Memory B cell (primary cell): ENCODE measurements at regions not wholly inside any gene's neighbourhood (a gene's known extent, or its start where the extent isn't known, plus 50 kb on each side); places are given as distances from the start of the nearest gene placed in this dataset.
"Not testable (repeated sequence)": the region's sequence is repeated elsewhere in the genome, so short reads cannot be mapped to it uniquely, and the experiment has no call there.

Experiments used
- ATAC-seq: fragments of 150-1000 bp; cut with Tn5 transposase; 2 replicates; pipeline ENCODE4 v1.10.0; 2021; ENCODE audit warnings: low read depth, mild to moderate bottlenecking, moderate library complexity
- DNase-seq, 2 donors: peaks; one replicate each; pipeline ENCODE4 v3.0.0; 2022; ENCODE audit warnings: low spot score in 2 of 2
- H3K27ac Mint-ChIP-seq: one replicate; pipeline ENCODE4 v1.8.0; 2022; ENCODE audit warnings: mild to moderate bottlenecking, moderate library complexity, mixed read lengths
- H3K27me3 Mint-ChIP-seq: one replicate; pipeline ENCODE4 v1.8.0; 2022; ENCODE audit warnings: mixed read lengths
- H3K36me3 Mint-ChIP-seq: one replicate; pipeline ENCODE4 v1.8.0; 2022; ENCODE audit warnings: mild to moderate bottlenecking, mixed read lengths
- H3K4me1 Mint-ChIP-seq: one replicate; pipeline ENCODE4 v1.8.0; 2022; ENCODE audit warnings: mixed read lengths
- H3K4me3 Mint-ChIP-seq: one replicate; pipeline ENCODE4 v1.8.0; 2022; ENCODE audit warnings: mild to moderate bottlenecking, moderate library complexity, mixed read lengths
- H3K9me3 Mint-ChIP-seq: one replicate; pipeline ENCODE4 v1.8.0; 2022; ENCODE audit warnings: mixed read lengths

GRCh38 chr4:138475116-138475515, 233.0 kb upstream of the SLC7A11 start:
- Mint-ChIP-seq H3K27ac (no peak overlapping the region), H3K27me3 (peaks cover 2% of the 10 kb centered on the region), H3K36me3 (no peaks in the 10 kb centered on the region), H3K4me1 (no peaks in the 10 kb centered on the region), H3K4me3 (no peak overlapping the region), H3K9me3 (peaks cover 1% of the 10 kb centered on the region)
- no peak for DNase-seq
- ATAC-seq: no peak

GRCh38 chr4:138473339-138473738, 231.2 kb upstream of the SLC7A11 start:
- no peaks in the 10 kb centered on the region for H3K4me1 Mint-ChIP-seq
- no peak for ATAC-seq

GRCh38 chr4:138460477-138461414, 218.6 kb upstream of the SLC7A11 start:
- no peaks in the 10 kb centered on the region for H3K4me1 Mint-ChIP-seq
- DNase-seq (no peak), ATAC-seq (no peak)
- H3K4me3 Mint-ChIP-seq: no peak overlapping the region
- H3K27me3 Mint-ChIP-seq: peaks cover 4% of the 10 kb centered on the region
- H3K27ac Mint-ChIP-seq: no peak overlapping the region
- H3K36me3 Mint-ChIP-seq: no peaks in the 10 kb centered on the region
- peaks cover under 1% of the 10 kb centered on the region for H3K9me3 Mint-ChIP-seq

More at GRCh38 chr4:138473339-138473738, 231.2 kb upstream of the SLC7A11 start:
- H3K27ac Mint-ChIP-seq: no peak overlapping the region
- no peaks in the 10 kb centered on the region for H3K36me3 Mint-ChIP-seq
- no peaks in the 10 kb centered on the region for H3K9me3 Mint-ChIP-seq
- DNase-seq: no peak
- peaks cover 2% of the 10 kb centered on the region for H3K27me3 Mint-ChIP-seq
- H3K4me3 Mint-ChIP-seq: no peak overlapping the region

GRCh38 chr4:138458751-138459150, 216.6 kb upstream of the SLC7A11 start:
- H3K4me1 Mint-ChIP-seq: no peaks in the 10 kb centered on the region
- no peak overlapping the region for H3K4me3 Mint-ChIP-seq
- ATAC-seq (no peak), DNase-seq (no peak)
- no peaks in the 10 kb centered on the region for H3K36me3 Mint-ChIP-seq
- H3K27me3 Mint-ChIP-seq: peaks cover 2% of the 10 kb centered on the region
- H3K27ac Mint-ChIP-seq: no peak overlapping the region
- H3K9me3 Mint-ChIP-seq: peaks cover 2% of the 10 kb centered on the region

GRCh38 chr4:138456349-138456748, 214.2 kb upstream of the SLC7A11 start:
- H3K27me3 Mint-ChIP-seq, H3K4me3 Mint-ChIP-seq, DNase-seq, H3K27ac Mint-ChIP-seq, H3K9me3 Mint-ChIP-seq, ATAC-seq, H3K4me1 Mint-ChIP-seq, H3K36me3 Mint-ChIP-seq: not testable (repeated sequence)

GRCh38 chr4:138455097-138455496, 212.9 kb upstream of the SLC7A11 start:
- DNase-seq (no peak), ATAC-seq (no peak)
- H3K27me3 Mint-ChIP-seq: no peaks in the 10 kb centered on the region
- no peak overlapping the region for H3K27ac Mint-ChIP-seq
- H3K4me1 Mint-ChIP-seq: no peaks in the 10 kb centered on the region
- H3K36me3 Mint-ChIP-seq: no peaks in the 10 kb centered on the region
- no peak overlapping the region for H3K4me3 Mint-ChIP-seq
- H3K9me3 Mint-ChIP-seq: peaks cover 2% of the 10 kb centered on the region

GRCh38 chr4:138452826-138453225, 210.7 kb upstream of the SLC7A11 start:
- DNase-seq (no peak), ATAC-seq (no peak)
- Mint-ChIP-seq H3K4me1 (no peaks in the 10 kb centered on the region), H3K4me3 (no peak overlapping the region), H3K36me3 (no peaks in the 10 kb centered on the region), H3K9me3 (peaks cover 2% of the 10 kb centered on the region), H3K27me3 (no peaks in the 10 kb centered on the region), H3K27ac (no peak overlapping the region)

- H3K27me3 Mint-ChIP-seq: no peaks in the 10 kb centered on the region
- DNase-seq: no peak
- peaks cover 2% of the 10 kb centered on the region for H3K9me3 Mint-ChIP-seq
- H3K4me3 Mint-ChIP-seq: no peak overlapping the region
- no peaks in the 10 kb centered on the region for H3K36me3 Mint-ChIP-seq
- no peak for ATAC-seq
- H3K4me1 Mint-ChIP-seq: no peaks in the 10 kb centered on the region
- H3K27ac Mint-ChIP-seq: no peak overlapping the region
Observed at GRCh38 chr4:138451276-138451663, 209.1 kb upstream of the SLC7A11 start.

GRCh38 chr4:138450546-138451275, 208.6 kb upstream of the SLC7A11 start:
- DNase-seq: no peak
- Mint-ChIP-seq H3K4me1 (no peaks in the 10 kb centered on the region), H3K36me3 (no peaks in the 10 kb centered on the region), H3K4me3 (no peak overlapping the region), H3K27me3 (no peaks in the 10 kb centered on the region), H3K9me3 (peaks cover under 1% of the 10 kb centered on the region), H3K27ac (no peak overlapping the region)
- no peak for ATAC-seq

GRCh38 chr4:138449938-138450337, 207.8 kb upstream of the SLC7A11 start:
- Mint-ChIP-seq H3K4me1 (no peaks in the 10 kb centered on the region), H3K27ac (no peak overlapping the region), H3K36me3 (no peaks in the 10 kb centered on the region), H3K27me3 (no peaks in the 10 kb centered on the region), H3K4me3 (no peak overlapping the region), H3K9me3 (no peaks in the 10 kb centered on the region)
- no peak for ATAC-seq
- DNase-seq: no peak

GRCh38 chr4:138448169-138448568, 206.0 kb upstream of the SLC7A11 start:
- Mint-ChIP-seq H3K27ac (no peak overlapping the region), H3K4me1 (no peaks in the 10 kb centered on the region)
- ATAC-seq: no peak

GRCh38 chr4:138446456-138446855, 204.3 kb upstream of the SLC7A11 start:
- Mint-ChIP-seq H3K27ac (no peak overlapping the region), H3K36me3 (no peaks in the 10 kb centered on the region), H3K4me3 (no peak overlapping the region), H3K9me3 (peaks cover 5% of the 10 kb centered on the region), H3K4me1 (no peaks in the 10 kb centered on the region), H3K27me3 (no peaks in the 10 kb centered on the region)
- no peak for ATAC-seq
- no peak for DNase-seq

More at GRCh38 chr4:138448169-138448568, 206.0 kb upstream of the SLC7A11 start:
- no peak for DNase-seq
- Mint-ChIP-seq H3K9me3 (peaks cover 3% of the 10 kb centered on the region), H3K27me3 (no peaks in the 10 kb centered on the region), H3K36me3 (no peaks in the 10 kb centered on the region), H3K4me3 (no peak overlapping the region)

- ATAC-seq (no peak), DNase-seq (no peak)
- Mint-ChIP-seq H3K4me1 (no peaks in the 10 kb centered on the region), H3K27ac (no peak overlapping the region), H3K9me3 (peaks cover 5% of the 10 kb centered on the region), H3K4me3 (no peak overlapping the region), H3K27me3 (no peaks in the 10 kb centered on the region), H3K36me3 (no peaks in the 10 kb centered on the region)
Observed at GRCh38 chr4:138445098-138445497, 202.9 kb upstream of the SLC7A11 start.

- H3K36me3 Mint-ChIP-seq: no peaks in the 10 kb centered on the region
- no peak overlapping the region for H3K27ac Mint-ChIP-seq
- H3K4me1 Mint-ChIP-seq: no peaks in the 10 kb centered on the region
- ATAC-seq (no peak), DNase-seq (no peak)
- no peak overlapping the region for H3K4me3 Mint-ChIP-seq
- no peaks in the 10 kb centered on the region for H3K27me3 Mint-ChIP-seq
- peaks cover 5% of the 10 kb centered on the region for H3K9me3 Mint-ChIP-seq
Observed at GRCh38 chr4:138444260-138444659, 202.1 kb upstream of the SLC7A11 start.
